Right lung (tissue), 2 donors: ENCODE measurements at regions not wholly inside any gene's neighbourhood (a gene's known extent, or its start where the extent isn't known, plus 50 kb on each side); places are given as distances from the start of the nearest gene placed in this dataset.

Experiments used
- DNase-seq, 2 donors: peaks; one replicate each; pipeline ENCODE4 v3.0.0-alpha.2; 2013

DNA sequence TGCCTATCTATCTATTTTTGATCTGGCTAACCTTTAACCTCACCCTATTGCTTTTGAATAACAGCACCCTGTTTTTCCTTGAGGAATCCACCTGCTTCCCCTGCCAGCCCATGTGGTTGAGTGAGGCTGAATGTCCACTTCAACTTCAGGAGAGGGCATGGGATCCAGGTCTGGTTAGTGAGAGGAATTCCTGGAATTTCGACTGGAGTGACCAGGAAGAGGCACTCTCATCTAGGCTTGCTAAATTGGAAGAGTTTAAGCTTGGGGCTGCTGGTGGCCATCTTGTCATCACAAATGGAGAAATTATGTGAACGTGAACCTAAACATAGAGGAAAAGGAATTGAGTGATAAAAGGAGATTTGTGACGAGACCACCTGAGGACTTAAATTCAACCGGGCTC, 322.1 kb downstream of the OSTF1 start:
- DNase-seq, result no peak

DNA sequence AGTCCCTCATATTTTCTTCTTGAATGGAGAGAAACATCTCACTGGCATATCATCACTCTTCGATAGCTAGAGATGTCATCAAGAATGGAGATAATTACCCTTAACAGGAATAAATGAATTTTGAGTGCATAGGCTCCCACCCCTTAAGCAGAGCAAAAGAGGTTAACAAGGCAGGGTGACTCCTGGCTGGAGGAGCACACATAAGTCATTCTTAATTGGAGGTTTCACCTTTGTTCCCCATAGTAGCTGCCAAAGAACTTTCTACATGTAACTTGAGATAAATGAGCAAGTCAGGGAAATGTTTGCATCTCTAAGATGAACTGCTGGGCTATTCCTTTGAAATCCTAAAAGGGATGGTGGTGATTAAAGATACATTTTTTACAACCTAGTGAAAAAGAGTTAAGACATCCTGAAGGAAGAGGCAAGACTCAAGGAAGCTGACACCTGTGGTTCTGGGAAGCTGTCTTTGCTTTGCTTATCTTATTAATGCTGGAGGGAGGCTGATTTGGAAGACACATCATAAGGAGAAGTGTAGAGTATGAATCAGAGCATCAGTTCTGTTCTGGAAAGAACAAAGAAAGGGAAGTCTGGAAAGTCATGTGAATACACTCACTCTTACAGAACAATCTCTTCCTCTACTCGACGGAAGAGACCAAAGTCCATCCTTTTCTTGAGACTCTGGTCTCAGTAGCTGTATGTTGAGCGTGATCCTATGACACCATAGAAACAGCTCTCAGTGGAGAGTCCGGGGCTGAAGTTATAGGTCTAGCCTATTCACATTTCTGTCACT, 326.3 kb downstream of the OSTF1 start:
- DNase-seq, result no peak

- no peak for DNase-seq
Observed at GRCh38 chr9:75417471-75417870, 329.2 kb downstream of the OSTF1 start.

GRCh38 chr9:75418518-75418917, 330.2 kb downstream of the OSTF1 start:
- no peak for DNase-seq

DNA sequence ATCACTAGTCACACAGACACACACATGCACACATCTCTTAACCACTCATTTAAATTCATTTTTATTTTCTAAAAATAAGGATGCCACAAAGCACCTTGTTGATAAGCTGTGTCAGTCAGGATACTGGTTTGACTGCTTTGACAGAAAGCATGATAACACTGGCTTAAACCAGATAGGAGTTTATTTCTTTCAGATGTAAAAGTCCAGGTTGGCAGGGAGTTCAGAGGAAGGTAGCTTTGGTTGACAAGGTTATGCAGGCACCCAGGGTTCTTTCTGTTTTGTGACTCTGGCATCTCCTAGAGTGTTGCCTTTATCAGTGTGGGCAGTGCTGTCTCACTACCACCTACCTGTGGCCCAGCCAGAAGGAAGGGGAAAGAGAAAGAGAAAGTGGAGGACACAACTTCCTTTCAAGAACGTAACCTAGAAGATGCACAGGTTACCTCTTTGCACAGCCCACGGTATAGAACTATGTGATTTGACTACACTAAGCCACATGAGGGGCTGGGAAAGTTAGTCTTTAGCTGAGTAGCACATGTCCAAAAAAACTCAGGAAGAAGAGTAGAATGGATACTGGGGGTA, 334.7 kb downstream of the OSTF1 start:
- no peak for DNase-seq

GRCh38 chr9:75429531-75430475, 341.5 kb downstream of the OSTF1 start:
- no peak for DNase-seq

GRCh38 chr9:75431375-75431774, 343.1 kb downstream of the OSTF1 start:
- no peak for DNase-seq

DNA sequence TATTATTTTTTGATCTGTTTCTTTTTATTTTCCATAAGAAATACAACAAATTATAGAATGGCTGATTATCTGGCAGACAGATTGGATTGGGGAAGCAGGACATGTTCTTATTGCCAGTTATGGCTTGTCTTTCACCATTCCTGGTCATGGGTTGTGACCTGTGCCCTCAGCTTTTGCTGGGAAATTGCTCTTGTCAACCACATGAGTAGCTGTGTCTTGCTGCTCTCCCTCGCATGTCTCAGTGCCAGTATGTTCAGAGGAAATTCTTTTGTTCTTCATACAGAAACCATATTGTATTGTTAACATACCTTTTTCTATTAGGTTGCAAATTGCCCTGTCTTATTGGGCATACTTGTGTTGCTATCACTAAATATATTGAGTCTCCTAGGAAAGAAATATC, 344.1 kb downstream of the OSTF1 start:
- DNase-seq, result no peak

DNA sequence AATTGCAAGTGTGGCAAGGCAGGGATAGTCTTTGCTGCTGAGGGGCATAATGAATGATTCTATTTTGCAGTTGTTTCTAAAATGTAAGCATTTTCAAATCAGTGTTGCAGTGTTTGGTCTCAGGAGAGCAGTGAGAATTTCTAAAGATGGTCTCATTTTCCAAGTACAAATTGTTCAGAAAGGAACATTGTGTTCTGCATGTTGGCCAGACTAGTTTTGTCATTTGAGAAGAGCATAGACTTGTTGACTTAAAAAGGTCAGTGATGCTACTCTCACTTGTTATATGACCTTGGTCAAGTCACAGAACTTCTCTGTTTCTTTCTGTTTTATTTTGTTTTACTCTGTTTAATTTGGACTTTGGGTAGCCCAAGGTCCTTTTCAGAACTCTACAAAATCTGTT, 344.6 kb downstream of the OSTF1 start:
- no peak for DNase-seq

- DNase-seq, result no peak
Observed at GRCh38 chr9:75438716-75439115, 350.4 kb downstream of the OSTF1 start.

GRCh38 chr9:75440914-75441313, 352.6 kb downstream of the OSTF1 start:
- no peak for DNase-seq

DNA sequence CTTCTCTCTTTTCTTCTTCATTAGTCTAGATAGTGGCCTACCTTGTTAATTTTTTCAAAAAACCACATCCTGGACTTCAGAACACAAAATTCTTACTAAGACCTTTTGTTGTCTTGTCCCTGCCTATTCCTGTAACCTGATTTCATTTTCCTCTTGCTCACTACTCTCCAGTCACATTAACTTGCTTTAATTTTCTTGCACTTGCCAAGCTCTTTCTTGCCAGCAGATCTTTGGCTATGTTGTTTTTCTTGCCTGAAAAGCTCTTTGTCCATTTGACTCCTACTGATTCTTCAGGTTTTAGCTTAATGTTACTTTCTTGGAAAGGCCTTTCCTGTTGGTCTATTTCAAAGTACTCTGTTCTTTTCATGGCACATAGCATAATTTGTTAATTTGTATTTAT, 356.8 kb downstream of the OSTF1 start:
- DNase-seq, result no peak

DNA sequence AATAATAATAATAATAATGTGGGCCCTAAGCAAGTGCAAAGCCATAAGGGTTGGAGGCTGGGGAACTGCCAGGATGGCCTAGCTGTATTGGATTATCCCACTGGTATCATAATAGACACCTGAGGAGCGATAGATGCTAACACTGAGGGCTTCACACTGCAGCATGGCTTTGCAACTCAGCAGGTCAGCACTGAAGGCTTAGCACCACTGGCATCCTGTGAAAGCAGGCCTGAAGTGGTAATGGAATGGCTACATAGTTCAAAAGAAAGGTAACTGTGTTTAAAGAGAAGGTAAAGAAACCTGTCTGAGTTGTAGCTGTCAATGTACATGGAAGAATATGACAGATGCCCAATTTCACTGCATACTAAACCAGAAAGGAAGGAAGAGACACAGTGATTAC, 359.0 kb downstream of the OSTF1 start:
- DNase-seq, result no peak

DNA sequence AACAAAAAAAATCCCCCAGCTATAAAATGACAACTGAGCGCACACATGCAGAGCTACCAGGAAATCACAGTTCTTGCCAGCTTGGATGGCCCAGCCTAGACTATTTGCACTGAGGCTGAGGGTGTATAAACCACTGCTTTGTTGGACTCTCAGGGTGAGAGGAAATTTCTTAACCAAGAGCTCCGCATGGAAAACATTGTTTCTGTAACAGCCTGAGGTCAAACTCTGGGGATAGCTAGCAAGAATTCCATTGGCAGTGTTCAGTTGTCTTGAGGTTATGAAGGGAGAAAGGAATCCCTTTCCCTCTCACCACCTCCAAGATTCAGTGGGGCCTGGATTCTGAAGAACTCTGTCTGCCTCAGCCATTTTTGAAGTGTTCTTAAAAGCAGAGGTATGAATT, 360.0 kb downstream of the OSTF1 start:
- no peak for DNase-seq

GRCh38 chr9:75448955-75449354, 360.6 kb downstream of the OSTF1 start:
- DNase-seq, result no peak

DNA sequence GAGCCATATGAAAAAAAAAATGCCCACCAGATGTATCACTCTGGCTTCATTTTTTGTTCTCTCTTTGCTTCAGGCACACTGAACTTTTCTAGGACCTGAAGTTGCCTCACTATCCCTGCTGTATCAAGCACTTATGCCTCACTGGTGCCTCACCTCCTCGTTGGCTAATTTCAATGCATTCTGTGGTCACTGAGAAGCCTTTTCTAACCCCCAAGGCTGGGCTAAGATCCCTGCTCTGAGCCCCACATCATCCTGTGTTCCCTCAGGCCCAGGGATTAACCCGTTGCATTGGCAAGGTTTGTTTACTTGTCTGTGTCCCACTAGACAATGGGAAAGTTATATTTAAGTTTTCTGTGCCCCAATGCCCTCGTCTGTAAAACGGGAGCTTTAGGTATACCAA, 362.7 kb downstream of the OSTF1 start:
- DNase-seq, result no peak

DNA sequence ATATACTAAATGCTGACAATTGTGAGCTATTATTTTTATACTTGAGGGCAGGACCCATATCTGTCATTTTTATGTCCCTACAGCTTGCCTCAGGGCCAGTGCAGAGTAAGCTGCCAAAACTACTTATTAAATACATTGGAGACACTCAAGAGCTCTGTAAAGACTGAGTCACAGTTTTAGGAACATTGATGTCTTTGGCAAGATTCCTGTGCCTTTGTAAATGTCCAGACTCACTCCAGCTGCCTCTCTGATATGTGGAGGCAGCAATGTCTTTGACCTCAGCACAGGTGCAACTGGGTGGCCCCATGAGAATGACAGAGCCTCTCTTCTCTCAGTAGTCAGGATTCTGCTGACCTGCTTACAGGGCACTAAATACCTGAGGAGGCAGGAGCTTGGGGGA, 363.2 kb downstream of the OSTF1 start:
- no peak for DNase-seq

GRCh38 chr9:75452512-75452911, 364.2 kb downstream of the OSTF1 start:
- DNase-seq, result no peak

GRCh38 chr9:75454043-75454442, 365.7 kb downstream of the OSTF1 start:
- DNase-seq, result no peak

GRCh38 chr9:75454891-75455290, 366.6 kb downstream of the OSTF1 start:
- no peak for DNase-seq

DNA sequence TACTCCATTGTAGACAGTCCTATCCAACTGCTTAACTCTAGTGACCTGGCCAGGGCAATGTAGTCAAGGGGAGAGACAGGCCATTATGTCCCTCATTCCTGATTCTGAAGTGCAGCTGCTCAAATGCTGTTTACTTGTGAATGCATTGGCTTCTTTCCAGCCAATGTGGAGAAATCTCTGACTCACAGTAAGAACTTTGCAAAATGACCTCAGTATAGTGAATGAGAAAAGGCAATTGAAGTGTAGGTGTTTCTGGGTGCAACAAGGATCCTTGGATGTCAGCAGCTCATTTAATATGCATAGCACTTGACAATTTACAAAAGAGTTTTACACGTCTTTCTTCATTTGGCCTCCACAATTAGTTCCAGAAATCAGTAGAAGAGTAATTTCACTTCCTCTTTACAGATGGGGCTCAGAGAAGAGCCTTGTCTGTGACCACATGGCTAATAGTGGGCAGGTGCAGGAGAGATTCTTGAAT, 367.2 kb downstream of the OSTF1 start:
- DNase-seq, result peak in 1 of 2 donors; percentile 8

GRCh38 chr9:75456698-75457097, 368.4 kb downstream of the OSTF1 start:
- no peak for DNase-seq
